CD4-positive, alpha-beta T cell treated with Interleukin-4 for 4 hours (primary cell): ENCODE measurements at regions not wholly inside any gene's neighbourhood (a gene's known extent, or its start where the extent isn't known, plus 50 kb on each side); places are given as distances from the start of the nearest gene placed in this dataset.
A peak's percentile ranks its signal among the peaks of the same experiment; 100 is the strongest.
"Not testable (repeated sequence)": the region's sequence is repeated elsewhere in the genome, so short reads cannot be mapped to it uniquely, and the experiment has no call there.

ENCODE experiments used
- DNase-seq: peaks from one replicate; pipeline ENCODE4 v3.0.0-alpha.2; 2020

DNA sequence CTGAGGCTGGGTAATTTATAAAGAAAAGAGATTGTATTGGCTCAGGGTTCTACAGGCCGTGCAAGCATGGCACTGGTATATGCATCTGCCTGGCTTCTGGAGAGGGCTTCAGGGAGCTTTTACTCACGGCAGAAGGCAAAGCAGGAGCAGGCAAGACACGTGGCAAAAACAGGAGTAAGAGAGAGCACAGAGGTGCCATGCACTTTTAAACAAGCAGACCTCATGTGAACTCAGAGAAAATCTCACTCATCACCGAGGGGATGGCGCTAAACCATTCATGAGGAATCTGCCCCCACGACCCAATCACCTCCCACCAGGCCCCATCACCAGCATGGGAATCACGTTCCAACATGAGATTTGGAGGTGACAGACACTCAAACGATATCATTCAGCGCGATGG, 400.7 kb upstream of the RUNX1 start:
- DNase-seq, result no peak

DNA sequence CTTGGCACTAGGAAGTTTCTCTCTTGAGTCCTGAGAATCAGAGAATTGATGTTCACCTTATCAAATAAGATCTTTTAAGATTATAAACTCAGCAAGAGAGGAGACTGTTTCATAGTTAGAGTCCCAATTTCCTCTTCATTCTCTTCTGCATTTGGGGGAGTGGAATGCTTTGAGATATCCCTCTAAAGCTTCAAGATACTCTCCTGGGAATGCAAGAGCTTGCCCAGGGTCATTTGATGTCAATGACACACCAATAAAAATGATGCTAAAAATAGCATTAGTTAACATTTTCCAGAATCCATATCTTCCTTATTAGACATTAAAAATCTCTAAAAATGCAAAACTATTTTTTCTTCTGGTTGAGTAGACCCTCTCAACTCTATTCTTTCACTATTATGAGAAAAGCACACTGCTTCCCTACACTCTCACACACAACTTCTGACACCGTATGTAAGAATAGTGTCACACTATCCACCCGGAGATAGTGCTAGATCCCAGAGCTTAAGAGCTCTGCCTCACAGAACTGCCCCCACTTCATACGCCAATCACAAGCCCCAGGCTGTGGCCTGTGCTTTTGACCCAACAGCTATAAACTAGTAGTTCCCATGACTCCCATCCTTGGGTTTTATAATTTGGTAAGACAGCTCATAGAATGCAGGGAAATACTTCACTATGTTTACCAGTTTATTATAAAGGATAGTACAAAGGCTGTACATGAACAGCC, 399.9 kb upstream of the RUNX1 start:
- no peak for DNase-seq

DNA sequence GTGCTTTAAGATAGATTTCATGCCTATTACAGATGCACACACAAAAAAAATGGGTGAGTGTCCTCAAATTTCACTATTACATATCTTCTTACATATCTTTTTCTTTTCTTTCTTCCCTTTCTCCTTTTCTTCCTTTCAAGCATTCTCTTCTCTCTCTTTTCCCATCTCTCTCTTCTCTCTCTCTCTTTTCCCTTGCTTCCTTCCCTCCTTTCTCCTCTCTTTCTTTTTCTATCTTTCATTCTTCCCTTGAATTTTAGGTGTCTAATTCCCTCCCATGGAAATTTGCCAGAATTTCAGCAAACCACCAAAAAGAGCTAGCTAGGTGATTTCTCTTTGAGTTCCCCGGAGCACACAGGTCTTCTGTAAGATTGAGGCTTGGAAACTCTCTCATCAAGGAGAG, 395.3 kb upstream of the RUNX1 start:
- DNase-seq, result no peak

DNA sequence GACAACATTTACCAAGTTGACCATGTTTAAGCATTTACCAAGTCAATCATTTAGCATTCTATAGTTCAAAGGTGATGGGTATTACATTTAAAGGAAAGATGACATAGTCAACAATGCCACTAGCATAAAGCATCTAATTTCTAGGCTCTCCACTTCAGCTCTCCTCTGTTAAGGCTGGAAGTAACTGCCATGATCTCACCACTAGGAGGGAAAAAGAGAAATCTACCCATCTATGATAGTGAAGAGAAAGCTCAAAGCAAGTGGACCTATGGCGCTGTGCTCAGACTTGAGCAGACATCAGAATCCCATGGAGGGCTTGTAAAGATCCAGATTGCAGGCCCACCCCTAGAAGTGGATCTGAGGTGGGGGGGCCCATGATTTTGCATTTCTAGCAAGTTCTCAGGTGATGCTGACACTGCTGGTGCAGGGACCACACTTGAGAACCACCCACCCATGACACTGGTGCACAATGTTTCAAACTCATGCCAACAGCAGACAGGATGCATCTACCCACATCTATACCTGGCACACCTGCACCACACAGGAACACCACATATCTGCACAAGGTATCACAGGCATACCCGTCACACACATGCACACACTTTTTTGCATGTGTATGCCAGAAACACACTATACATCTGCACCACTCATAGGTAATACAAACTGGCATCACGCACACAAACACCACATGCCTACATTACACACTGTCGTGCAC, 392.9 kb upstream of the RUNX1 start:
- DNase-seq, result no peak

DNA sequence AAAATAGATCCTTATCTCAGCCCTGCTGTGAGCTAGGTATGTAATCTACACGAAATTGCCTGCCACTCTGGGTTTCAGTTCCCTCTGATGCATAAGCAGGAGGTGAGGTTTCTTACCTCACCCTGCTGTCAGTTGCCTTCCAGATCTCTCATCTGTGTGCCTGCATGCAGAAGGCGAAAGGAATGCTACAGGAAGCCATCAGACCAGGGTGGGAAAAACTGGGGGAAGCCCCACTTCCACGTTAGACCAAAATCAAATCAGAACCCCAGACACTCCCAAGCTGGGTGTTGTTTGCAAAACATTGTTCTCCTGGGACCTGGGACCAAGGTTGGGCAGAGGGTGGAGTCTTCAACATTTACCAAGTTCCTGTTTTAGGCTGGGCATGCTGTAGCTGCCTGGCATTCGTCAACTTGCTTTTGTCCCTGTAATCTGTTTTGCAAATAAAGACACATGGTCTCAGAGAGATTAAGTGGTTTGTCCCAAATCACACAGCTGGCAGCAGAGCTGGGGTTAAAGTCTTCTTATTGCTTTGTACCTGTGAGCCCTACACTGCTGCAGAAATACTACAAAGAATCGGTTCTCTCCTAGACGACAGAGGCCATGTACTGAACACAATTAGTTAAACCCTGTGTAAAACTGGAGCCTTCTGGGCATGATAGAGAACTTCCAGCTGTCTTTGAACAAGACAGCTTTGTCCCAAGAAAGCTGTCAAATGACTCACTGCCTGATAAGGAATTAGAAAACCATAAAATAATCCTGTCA, 389.7 kb upstream of the RUNX1 start:
- no peak for DNase-seq

DNA sequence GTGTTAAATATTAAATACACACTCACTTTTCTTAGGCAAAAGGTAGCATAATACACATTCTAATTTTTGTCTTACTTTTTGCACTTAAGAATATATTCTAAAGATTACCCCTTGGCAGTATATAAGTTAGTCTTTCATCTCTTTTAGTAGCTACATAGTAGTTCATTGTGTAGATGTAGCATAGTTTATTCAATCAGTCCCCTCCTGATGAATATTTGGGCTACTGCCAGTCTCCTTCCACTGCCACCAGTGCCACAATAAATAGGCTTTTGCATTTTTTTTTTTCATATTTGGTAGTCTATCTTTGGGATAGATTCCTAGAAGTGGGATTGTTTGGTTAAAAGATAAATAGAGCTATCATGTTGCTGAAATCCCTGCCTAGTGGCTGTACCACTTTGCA, 388.8 kb upstream of the RUNX1 start:
- DNase-seq, result no peak

DNA sequence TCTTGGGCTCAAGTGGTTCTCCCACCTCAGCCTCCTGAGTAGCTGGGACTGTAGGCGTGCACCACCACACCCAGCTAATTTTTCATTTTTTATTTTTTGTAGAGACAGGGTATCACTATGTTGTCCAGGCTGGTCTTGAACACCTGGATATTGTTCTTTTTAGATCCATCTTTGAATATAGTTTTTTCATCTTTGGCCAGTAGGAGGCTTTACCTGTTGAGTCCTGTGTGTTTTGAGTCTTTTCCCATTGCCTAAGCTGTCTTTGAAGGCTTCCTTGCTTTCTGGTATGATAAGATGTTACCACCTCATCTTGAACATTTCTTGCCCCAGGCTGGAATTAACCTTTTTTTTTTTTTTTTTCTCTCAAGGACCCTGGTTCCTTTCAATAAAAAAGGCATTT, 387.8 kb upstream of the RUNX1 start:
- no peak for DNase-seq

DNA sequence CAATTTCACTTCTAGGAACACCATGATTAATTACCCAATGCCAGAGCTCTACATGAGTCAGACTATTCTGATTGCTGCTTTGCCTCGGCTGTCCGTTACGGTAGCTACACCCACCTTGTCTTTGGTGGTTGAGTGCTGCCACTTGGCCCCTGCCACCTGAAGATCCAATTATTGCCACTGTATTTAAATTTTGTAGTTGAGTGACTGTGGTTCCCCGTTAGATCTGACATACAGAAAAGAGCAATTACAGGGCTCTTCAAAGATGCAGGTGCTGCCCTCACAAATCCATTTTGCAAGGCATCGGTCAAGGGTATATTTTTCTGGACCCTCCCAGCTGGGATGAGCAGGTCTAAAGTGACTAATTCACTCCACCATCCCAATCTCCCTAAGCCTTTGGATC, 383.5 kb upstream of the RUNX1 start:
- not testable (repeated sequence) for DNase-seq

DNA sequence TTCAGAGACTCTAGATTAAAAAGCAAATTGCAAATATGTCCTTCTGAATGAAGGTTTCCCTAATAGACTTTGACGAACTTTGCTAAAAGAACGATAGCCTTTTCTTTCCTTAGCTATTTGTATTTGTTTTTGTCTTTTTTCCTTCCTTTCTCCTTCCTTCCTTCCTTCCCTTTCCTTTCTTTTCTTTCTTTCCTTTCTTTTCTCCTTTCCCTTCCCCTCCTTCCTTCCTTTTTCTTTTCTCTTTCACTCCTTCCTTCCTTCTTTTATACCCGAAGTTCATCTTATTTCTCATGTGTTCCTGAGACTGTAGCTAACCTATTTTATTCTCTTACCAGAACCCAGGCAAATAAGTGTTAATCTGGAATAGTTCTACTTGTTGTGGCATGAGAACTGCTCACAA, 381.2 kb upstream of the RUNX1 start:
- no peak for DNase-seq

DNA sequence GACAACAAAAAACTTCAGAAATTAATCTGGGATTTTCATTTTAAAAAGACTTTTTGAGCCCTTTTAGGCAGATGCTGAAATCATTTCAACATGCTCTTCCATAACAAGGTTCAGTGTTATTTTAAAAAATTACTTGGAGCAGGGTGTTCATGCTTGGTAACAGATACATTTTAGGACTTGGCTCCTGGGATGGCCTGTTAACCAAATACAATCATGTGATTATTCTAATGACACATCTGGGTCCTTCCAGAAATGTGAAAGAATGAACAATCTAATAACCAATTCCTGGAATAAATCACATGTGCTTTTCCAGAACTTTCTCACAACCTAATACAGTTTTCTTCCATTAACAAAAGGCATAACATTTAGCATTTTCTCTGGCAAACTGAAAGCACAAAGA, 379.8 kb upstream of the RUNX1 start:
- no peak for DNase-seq

DNA sequence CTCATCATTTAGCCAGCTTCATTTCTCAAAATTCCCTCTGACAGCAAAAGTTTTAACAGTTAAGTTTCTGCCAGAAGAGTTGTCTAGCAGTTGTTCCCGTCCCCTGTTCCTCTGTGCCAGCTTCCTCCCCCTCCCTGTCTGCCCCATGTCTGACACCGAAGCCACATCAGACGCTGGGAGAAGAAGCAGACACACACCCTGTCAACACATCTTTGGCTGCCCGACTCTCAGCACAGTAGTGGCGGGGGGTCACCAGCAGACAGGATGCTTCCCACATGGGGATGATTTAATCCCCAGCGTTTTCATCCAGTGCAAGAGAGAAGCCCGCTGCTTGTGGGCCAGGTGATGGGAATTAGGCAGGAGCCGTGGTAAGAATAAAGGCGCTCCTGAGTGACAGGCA, 379.4 kb upstream of the RUNX1 start:
- peak; percentile 29 for DNase-seq

DNA sequence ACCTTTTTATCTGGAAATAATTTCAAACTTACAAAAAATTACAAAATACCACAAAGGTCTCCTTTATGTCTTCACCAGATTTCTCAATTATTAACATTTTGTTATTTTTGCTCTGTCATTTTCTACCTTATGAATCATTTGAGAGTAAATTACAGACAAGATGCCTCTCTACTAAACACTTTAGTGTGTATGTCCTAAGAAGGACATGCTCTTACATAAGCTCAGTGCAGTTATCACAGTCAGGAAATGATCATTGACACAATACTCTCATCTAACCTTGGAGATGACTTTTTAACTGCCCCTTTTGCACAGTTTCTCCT, 378.9 kb upstream of the RUNX1 start:
- DNase-seq, result no peak

DNA sequence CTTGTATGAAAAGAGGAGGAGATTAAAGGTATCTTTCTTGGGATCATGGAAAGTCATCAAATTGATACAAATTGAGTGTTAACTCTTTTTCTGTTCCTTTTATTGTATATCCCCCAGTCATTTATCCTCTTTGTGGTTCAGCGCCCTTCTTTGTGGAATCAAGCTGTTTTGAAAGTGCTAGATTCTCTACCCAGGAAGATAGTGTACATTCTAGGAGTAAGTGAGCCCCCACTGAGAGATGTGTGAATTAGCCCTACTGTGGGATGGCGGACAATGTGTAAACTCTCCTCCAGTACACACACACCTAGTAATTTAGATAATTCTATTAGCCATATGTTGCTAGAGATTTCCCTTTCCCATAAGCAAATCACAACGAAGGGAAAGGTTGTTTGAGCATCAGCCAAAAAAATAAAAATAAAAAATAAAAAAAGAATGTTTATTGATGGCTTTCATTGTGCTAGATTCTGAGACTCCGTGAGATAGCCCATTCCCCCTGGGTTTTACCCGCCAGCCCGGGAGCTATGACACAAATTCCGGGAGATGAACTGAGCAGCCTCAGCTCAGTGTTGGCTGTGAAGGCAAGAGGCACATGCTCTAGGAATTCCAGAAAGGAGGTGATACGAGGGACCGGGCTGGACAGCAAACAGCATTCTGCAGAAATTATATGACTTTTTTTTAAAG, 378.4 kb upstream of the RUNX1 start:
- no peak for DNase-seq

DNA sequence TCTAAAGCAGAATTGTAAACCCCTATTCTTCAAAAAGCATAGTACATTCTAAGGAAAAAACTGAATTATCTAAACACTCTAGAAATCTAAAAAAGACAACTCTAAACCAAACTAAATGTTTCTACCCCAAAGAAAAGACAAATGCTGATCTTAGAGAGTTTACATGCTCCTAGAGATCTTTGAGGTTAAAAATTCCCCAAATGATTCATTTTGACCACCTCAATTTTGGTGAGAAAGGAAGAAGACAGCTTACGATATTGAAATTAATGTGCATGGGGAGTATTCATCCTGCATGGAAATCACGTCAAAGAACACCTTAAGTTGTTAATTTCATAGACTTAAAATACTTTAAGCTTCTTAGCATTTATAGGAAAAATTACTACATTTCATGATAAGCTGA, 377.8 kb upstream of the RUNX1 start:
- no peak for DNase-seq

DNA sequence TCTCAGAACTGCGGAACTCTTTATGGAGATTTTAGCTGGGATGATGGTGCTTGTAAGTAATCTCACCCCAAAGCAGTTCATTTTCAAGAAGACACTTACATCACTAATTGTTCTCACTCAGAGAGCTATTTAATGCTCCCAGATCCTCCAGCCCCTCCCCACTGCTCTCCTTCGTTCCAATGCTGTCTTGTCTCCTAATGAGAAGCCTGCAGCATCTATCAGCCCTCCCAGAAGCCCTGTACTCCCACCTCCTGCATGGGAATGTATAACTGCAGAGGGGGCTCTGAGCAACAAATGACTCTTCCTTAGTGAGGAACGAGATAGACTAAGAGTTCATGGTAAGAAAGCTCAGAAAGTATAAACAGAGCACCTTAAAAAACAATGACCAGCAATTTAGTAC, 377.4 kb upstream of the RUNX1 start:
- DNase-seq, result no peak

DNA sequence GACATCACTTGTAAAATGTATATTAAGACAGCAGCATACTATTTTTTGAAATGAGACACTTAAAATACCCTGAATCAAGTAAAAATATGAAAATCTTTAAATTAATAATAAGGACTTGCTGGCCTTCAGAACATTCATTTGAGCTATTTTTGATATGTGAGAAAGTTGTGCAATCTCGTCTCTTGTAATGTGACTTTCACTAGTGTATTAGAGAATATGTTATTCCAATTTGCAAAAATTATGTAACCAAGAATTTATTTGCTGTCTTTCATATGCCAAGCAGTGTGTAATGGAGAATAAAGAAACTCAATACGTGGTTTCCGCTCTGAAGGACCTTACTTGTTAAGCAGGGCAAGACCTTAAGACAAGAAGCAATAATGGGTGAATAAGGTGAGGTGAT, 375.0 kb upstream of the RUNX1 start:
- DNase-seq, result no peak

DNA sequence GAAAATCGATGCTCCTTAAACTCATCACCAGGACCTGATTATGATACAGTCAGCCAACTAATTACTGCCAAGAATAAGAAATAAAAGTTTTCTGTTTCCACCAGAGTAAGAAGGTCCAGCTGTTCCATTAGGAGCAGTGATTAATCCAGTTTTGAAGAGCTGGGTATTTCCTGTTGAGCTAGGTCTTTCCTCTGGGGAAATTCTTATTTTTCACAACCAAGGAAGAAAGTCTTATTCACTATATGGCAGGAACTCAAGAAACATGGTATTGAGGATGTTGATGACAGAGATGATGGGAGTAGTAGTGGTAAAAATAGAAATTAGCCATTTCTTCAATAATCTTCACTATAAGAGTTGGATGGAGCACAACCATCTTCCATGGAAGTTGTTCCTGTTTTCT, 374.6 kb upstream of the RUNX1 start:
- no peak for DNase-seq

DNA sequence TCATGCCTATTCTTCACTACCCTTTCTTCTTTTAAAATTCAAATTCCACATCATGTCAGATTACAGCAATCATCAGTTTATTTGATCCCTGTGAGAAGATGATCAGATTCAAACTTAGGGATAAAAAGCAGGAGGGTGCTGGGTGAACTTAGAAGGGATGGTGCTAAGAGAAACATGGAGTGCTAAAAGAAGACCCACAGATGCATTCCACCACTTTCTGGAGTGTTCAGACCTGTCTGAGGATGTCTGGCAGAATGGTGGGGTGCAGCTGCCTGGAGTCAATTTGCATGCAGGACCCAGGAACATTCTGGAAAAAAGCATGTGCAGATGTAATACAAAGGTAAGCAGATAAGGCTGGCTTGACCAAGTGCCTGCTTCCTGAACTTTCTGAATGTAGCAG, 372.9 kb upstream of the RUNX1 start:
- DNase-seq, result no peak

DNA sequence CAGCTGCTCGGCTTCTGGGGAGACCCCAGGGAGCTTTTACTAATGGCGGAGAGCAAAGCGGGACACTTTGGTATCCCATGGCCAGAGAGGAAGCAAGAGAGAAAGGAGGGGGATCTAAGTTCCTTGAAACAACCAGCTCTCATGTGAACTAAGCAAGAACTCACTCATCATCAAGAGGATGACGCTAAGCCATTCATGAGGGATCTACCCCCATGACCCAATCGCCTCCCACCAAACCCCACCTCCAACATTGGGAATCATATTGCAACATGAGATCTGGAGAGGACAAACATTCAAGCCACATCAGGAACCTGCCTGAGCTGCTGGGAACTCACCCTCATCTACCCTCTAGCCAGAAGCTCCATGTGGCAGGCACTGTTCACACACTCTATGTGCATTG, 372.1 kb upstream of the RUNX1 start:
- DNase-seq, result no peak

DNA sequence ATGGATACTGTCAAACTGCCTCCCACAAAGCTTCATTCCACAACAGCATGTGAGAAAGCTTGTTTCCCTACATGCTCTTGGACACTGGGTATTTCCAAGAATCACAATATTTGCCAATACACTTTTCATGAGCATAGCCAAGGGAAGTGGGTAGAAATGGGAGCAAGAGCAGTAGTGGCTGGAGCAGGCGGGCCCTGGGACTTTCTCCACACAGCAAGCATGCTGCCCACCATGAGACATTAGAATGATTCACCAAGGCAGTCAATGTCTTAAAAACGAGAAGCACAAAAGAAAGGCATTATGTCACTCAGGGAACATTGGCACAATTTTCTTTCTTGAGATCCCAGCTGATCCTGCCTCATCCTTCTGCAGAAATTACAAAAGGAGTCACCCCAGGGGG, 371.6 kb upstream of the RUNX1 start:
- DNase-seq, result no peak

DNA sequence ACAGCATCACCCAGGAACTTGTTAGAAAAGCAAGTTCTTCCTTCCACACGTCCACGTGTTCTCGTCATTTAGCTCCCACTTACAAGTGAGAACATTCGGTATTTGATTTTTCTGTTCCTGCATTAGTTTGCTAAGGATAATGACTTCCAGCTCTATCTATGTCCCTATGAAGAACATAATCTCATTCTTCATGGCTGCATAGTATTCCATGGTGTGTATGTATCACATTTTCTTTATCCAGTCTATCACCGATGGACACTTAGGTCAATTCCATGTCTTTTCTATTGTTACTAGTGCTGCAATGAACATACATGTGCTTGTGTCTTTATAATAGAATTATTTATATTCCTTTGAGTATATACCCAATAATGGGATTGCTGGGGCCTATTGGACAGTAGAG, 368.7 kb upstream of the RUNX1 start:
- DNase-seq, result no peak

DNA sequence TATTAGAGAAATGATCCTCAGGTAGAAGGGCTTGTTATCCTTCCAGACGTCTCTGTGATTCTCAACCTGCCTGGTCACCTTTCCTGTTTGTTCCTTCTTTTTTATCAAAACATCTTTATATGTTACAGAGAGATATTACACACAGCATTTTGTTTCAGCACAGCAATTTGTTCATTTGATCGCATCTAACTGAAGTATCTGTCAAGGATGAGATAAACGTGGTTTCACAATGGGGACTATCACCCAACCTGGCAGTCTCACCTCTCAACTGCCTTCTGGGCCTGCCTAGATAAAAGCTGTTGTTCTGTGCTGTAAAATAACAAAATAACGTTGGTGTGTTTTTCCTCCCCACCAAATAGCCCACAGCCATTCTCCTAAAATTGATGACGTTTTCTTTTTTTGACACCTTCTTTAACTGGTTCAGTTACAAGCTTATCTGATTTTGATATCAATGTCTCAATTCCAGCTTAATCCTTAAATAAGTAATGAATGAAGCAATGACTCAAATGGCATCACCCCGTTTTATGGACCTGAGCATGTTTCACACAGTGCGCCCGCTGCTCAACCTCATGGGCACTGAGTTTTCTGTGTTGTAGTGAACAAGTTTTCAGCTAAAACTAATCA, 367.9 kb upstream of the RUNX1 start:
- DNase-seq, result no peak

DNA sequence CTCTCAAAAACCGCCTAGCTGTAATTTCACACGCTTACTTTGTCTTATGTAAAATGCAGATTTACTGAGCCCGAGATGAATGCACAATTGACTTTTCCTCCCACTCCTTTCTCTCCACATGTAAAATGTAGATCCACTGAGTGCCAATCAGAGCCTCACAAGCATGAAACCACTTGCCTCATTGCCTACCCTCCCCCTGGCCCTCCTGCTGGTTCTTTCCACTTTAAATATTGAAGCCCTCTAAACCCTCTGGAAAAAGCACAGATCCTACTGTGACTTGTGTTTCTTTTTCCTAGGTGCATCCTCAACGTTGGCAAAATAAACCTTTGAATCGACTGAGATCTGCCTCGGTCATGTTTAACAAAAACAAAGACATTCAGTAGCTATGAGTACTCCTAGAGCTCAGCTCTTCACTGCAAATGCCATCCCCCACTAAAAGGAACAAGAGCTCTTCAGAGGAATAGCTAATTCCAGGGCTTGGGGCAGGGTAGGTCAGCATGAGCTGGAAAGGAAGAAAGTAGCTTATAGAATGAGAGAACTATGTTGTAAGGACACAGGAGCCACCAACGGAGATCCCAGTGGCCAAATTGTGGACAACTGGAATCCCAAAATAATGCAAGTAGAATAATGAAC, 365.5 kb upstream of the RUNX1 start:
- no peak for DNase-seq
